Gastrocnemius medialis (tissue), 4 donors: ENCODE measurements at regions not wholly inside any gene's neighbourhood (a gene's known extent, or its start where the extent isn't known, plus 50 kb on each side); places are given as distances from the start of the nearest gene placed in this dataset.

Source experiments
- ATAC-seq, 2 donors: fragments of 150-250 bp; one replicate each; pipeline ENCODE4 v1.9.1; 2016
- DNase-seq, 2 donors: peaks; one replicate each; pipeline ENCODE4 v3.0.0-alpha.2; 2019
- H3K27ac ChIP-seq, 4 donors: fragments of 200-600 bp; sonication (generic); 1 replicate in 1 of 4; 2 replicates in 3 of 4; pipeline ENCODE4 v1.5.1; 2016 to 2018; ENCODE audit warnings: mild to moderate bottlenecking in 2 of 4, moderate library complexity in 1 of 4
- H3K27me3 ChIP-seq, 3 donors: fragments of 200-600 bp; sonication (generic) in 2 of 3; 1 replicate in 1 of 3; 2 replicates in 2 of 3; pipeline versions ENCODE4 v1.5.1 to v1.6.0; 2016 to 2019; ENCODE audit warnings: mild to moderate bottlenecking in 1 of 3, moderate library complexity in 1 of 3
- H3K36me3 ChIP-seq, 2 donors: fragments of 200-600 bp; sonication (generic) in 1 of 2; one replicate each; pipeline ENCODE4 v1.5.1; 2017 to 2018
- H3K4me1 ChIP-seq, 2 donors: fragments of 200-600 bp; sonication (generic) in 1 of 2; one replicate each; pipeline ENCODE4 v1.5.1; 2016 to 2017; ENCODE audit warnings: mild to moderate bottlenecking in 2 of 2
- H3K4me3 ChIP-seq, 4 donors: fragments of 200-600 bp; sonication (generic) in 3 of 4; 1 replicate in 1 of 4; 2 replicates in 3 of 4; pipeline ENCODE4 v1.5.1; 2016 to 2019; ENCODE audit warnings: mild to moderate bottlenecking in 2 of 4
- H3K9me3 ChIP-seq, 3 donors: fragments of 200-600 bp; sonication (generic) in 2 of 3; 1 replicate in 1 of 3; 2 replicates in 2 of 3; pipeline ENCODE4 v1.5.1; 2016 to 2019
- POLR2A ChIP-seq, 2 donors: fragments of 450-650 bp; IDR thresholded peaks; one replicate each; pipeline ENCODE4 v1.6.1; 2017; ENCODE audit warnings: antibody characterized with exemption in 2 of 2, mild to moderate bottlenecking in 2 of 2, moderate library complexity in 2 of 2
- in situ Hi-C, 4 donors: fragments of 200-750 bp; cut with MboI; loops; one replicate each; pipeline versions ENCODE4 v1.15.0 to v1.8.0; 2017; ENCODE audit warnings: low sequenced_read_pairs in 4 of 4
- intact Hi-C: fragments of 100-400 bp; cut with DNase I; formaldehyde crosslinking; loops from one replicate; pipeline ENCODE4 v1.15.1; 2023; ENCODE audit warnings: low total_unique reads
- TF ChIP-seq, protein P1 (sequence below), 5 experiments: fragments of 450-650 bp in 3 of 5; fragments of 200-600 bp in 2 of 5; sonication (generic) in 2 of 5; IDR thresholded peaks in 4 of 5; conservative IDR thresholded peaks in 1 of 5; 1 replicate in 4 of 5; 2 replicates in 1 of 5; pipeline ENCODE4 v1.5.1; 2016 to 2019; ENCODE audit warnings: antibody characterized with exemption in 5 of 5, mild to moderate bottlenecking in 3 of 5, moderate library complexity in 3 of 5

- in situ Hi-C loops = no loop called here
- H3K4me3 ChIP-seq = no peak overlapping the region
- no peak overlapping the region for H3K27ac ChIP-seq
- intact Hi-C loops = no loop called here
- TF ChIP-seq POLR2A (IDR thresholded peaks at IDR 0.05) = no peak
- no peaks in the 10 kb centered on the region for H3K27me3 ChIP-seq
- DNase-seq = no peak
- H3K4me1 ChIP-seq = no peaks in the 10 kb centered on the region
- no peaks in the 10 kb centered on the region for H3K9me3 ChIP-seq
- ATAC-seq = no peak
- H3K36me3 ChIP-seq = no peaks in the 10 kb centered on the region
These were observed 313.7 kb upstream of the MGAT5 start for GRCh38 chr2:133940134-133940533.

- Histone ChIP-seq H3K36me3 (no peaks in the 10 kb centered on the region), H3K4me1 (no peaks in the 10 kb centered on the region), H3K4me3 (no peak overlapping the region), H3K27me3 (no peaks in the 10 kb centered on the region), H3K27ac (no peak overlapping the region), H3K9me3 (no peaks in the 10 kb centered on the region)
- DNase-seq (no peak), ATAC-seq (no peak)
- in situ Hi-C loops (no loop called here), intact Hi-C loops (no loop called here)
- TF ChIP-seq, protein P1, sequence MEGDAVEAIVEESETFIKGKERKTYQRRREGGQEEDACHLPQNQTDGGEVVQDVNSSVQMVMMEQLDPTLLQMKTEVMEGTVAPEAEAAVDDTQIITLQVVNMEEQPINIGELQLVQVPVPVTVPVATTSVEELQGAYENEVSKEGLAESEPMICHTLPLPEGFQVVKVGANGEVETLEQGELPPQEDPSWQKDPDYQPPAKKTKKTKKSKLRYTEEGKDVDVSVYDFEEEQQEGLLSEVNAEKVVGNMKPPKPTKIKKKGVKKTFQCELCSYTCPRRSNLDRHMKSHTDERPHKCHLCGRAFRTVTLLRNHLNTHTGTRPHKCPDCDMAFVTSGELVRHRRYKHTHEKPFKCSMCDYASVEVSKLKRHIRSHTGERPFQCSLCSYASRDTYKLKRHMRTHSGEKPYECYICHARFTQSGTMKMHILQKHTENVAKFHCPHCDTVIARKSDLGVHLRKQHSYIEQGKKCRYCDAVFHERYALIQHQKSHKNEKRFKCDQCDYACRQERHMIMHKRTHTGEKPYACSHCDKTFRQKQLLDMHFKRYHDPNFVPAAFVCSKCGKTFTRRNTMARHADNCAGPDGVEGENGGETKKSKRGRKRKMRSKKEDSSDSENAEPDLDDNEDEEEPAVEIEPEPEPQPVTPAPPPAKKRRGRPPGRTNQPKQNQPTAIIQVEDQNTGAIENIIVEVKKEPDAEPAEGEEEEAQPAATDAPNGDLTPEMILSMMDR (IDR thresholded peaks at IDR 0.05 in 4 of 5, conservative IDR thresholded peaks at IDR 0.05 in 1 of 5) = no peak
- TF ChIP-seq POLR2A (IDR thresholded peaks at IDR 0.05) = no peak
These were observed 312.2 kb upstream of the MGAT5 start for GRCh38 chr2:133941666-133942065.

- DNase-seq (no peak), ATAC-seq (no peak)
- TF ChIP-seq, protein P1 (IDR thresholded peaks at IDR 0.05 in 4 of 5, conservative IDR thresholded peaks at IDR 0.05 in 1 of 5) = no peak
- TF ChIP-seq POLR2A (IDR thresholded peaks at IDR 0.05) = no peak
- Histone ChIP-seq H3K4me1 (no peaks in the 10 kb centered on the region), H3K4me3 (no peak overlapping the region), H3K27me3 (no peaks in the 10 kb centered on the region), H3K36me3 (no peaks in the 10 kb centered on the region), H3K9me3 (no peaks in the 10 kb centered on the region), H3K27ac (no peak overlapping the region)
- intact Hi-C loops (no loop called here), in situ Hi-C loops (no loop called here)
These were observed 311.5 kb upstream of the MGAT5 start for GRCh38 chr2:133942398-133942797.

- Histone ChIP-seq H3K4me1 (no peaks in the 10 kb centered on the region), H3K36me3 (no peaks in the 10 kb centered on the region), H3K27ac (no peak overlapping the region), H3K9me3 (no peaks in the 10 kb centered on the region), H3K4me3 (no peak overlapping the region), H3K27me3 (no peaks in the 10 kb centered on the region)
- intact Hi-C loops (no loop called here), in situ Hi-C loops (no loop called here)
- DNase-seq (no peak), ATAC-seq (no peak)
- TF ChIP-seq POLR2A (IDR thresholded peaks at IDR 0.05) = no peak
- TF ChIP-seq, protein P1 (IDR thresholded peaks at IDR 0.05 in 4 of 5, conservative IDR thresholded peaks at IDR 0.05 in 1 of 5) = no peak
These were observed 310.8 kb upstream of the MGAT5 start for GRCh38 chr2:133943108-133943507.

DNA sequence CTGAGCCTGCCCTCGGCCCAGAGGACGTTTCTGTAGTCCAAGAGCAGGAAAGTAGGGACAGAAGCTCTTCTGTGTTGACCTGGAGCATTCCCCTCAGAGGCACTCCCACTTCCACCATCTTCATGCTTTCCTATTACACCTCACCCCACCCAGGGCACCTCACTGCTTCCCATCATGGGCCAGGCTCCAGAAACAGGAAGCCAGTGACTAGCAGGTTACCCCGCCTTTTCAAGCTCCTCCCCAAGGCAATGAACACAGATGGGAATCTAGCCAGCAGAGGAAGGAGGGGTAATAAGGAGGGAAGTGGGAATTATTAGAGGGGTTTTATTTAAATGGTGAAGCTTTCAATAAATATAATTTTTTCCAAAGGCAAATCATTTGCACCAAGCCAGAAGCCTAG is 308.8 kb upstream of the MGAT5 start:
- TF ChIP-seq POLR2A (IDR thresholded peaks at IDR 0.05) = no peak
- TF ChIP-seq, protein P1 (IDR thresholded peaks at IDR 0.05 in 4 of 5, conservative IDR thresholded peaks at IDR 0.05 in 1 of 5) = no peak
- in situ Hi-C loops (no loop called here), intact Hi-C loops (no loop called here)
- Histone ChIP-seq H3K27ac (no peak overlapping the region), H3K36me3 (no peaks in the 10 kb centered on the region), H3K9me3 (no peaks in the 10 kb centered on the region), H3K27me3 (no peaks in the 10 kb centered on the region), H3K4me3 (no peak overlapping the region), H3K4me1 (no peaks in the 10 kb centered on the region)
- DNase-seq (no peak), ATAC-seq (no peak)
